SKM-1 (cell line): ENCODE measurements at regions not wholly inside any gene's neighbourhood (a gene's known extent, or its start where the extent isn't known, plus 50 kb on each side); places are given as distances from the start of the nearest gene placed in this dataset.

Experiments
- DNase-seq: peaks from one replicate; lab custom pipeline; 2025; ENCODE audit not compliant: unreplicated experiment; lab: John Stamatoyannopoulos, UW

DNA sequence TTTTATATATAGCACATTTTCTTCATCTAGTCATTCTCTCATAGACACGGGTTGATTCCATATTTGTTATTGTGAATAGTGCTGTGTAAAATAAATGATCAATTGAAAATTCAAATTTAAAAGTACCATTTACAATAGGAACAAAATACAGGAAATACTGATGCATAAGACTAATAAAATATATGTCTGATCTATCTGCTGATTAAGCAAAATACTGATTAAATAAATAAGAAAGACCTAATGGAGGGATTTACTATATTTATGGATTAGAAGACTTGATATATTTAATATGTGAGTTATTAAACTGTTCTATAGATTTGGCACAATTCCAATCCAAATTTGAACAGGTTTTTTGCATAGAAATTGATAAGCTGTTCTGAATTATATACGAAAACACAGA is 1044.8 kb upstream of the ADGRL2 start:
- DNase-seq, result no peak

DNA sequence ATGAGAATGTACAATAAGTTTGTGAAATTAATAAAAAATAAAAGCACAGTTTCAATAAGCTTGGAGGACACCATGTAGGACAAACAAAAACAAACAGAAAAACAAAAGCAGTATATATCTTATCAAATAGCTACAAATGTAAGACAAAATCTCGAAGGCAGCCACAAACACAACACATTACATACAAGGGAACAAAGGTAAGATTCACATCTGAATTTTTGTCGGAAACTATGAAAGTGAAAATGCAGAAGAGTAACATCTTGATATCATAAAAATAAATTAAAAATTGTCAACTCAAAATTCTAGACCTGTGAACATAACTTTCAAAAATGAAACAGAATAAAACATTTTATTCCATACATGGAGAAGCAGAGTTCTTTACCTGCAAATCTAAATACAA is 1049.5 kb upstream of the ADGRL2 start:
- DNase-seq, result no peak

DNA sequence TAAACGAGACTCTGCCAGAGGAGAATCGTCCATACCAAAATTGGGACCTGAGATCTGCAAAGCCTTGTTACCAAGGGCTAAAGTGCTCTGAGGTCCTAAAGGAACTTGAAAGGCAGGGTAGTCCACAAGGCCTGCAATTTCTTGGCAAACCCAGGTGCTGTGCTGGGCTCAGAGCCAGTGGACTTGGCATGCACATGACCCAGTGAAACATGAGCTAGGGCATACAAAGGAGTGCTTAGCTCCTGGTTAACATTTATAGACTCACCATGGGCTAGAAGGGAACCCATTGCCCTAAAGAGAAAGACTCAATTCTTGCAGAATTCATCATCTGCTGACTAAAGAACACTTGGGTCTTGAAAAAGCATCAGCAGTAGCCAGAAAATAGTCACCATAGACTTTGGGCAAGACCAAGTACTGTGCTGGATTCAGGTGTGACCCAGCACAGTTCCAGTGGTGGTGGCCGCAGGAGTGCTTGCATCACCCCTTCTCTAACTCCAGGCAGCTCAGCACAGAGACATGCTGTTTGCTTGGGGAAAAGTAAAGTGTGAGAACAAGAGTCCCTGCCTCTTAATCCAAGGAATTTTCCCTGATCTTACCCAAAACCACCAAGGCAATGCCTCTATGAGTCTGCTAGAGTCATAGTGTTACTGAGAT is 1069.4 kb upstream of the ADGRL2 start:
- DNase-seq, result no peak

GRCh38 chr1:80722611-80723010 is 1078.1 kb upstream of the ADGRL2 start:
- no peak for DNase-seq

GRCh38 chr1:80706526-80706925 is 1094.2 kb upstream of the ADGRL2 start:
- DNase-seq, result no peak

DNA sequence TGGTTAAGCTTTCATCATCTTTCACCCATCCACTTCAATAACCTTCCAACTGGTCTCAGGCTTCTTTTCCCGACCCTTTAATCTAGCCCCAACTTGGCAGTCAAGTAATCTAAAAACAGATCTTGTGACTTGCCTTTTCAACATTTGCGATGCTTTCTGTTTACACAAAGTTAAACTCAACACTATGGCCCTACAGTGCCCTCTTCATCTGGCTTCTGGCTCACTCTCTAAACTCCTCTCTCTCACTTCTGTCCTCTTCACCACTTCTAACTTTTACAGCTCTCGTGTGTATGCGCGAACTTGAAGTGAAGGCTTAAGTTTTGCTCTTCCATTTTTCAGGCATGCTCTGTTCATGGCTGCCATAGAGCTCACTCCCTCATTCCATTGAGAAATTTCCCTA is 1122.3 kb upstream of the ADGRL2 start:
- no peak for DNase-seq

GRCh38 chr1:80675454-80675853 is 1125.3 kb upstream of the ADGRL2 start:
- DNase-seq, result no peak

DNA sequence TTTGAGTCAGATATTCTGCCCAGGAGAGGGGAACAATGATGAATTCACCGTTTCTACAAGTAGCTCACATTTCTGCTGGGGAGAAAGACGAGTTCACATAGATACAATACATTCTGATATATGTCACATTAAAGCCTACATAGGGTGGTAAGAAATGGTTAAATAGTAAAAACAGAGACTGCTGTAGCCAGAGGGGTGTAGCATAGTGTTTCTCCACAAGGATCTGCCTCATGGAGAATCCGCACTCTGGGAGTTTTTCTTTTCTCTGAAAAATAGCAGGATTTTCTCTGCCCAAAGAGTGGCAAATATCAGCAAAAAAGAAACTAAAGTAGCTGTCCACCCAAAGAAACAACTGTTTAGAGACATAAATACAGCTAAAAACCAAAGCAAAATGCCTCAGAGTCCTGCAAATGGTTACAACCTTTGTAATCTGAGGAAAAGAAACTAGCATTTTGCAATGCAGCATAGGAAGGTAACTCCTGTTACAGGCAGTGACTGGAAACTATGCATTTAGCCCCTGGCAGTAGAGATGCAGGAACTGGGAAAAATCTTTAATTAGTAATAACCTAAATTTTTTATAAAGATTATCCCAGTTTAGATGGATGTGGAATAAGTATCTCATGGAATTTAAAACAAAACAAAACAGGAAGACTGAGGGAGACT is 1126.7 kb upstream of the ADGRL2 start:
- no peak for DNase-seq

GRCh38 chr1:80668372-80668771 is 1132.4 kb upstream of the ADGRL2 start:
- no peak for DNase-seq

- DNase-seq, result no peak
Observed at GRCh38 chr1:80666073-80666472, 1134.7 kb upstream of the ADGRL2 start.

- DNase-seq, result no peak
Observed at GRCh38 chr1:80659161-80659560, 1141.6 kb upstream of the ADGRL2 start.

GRCh38 chr1:80657707-80658106 is 1143.0 kb upstream of the ADGRL2 start:
- DNase-seq, result no peak

DNA sequence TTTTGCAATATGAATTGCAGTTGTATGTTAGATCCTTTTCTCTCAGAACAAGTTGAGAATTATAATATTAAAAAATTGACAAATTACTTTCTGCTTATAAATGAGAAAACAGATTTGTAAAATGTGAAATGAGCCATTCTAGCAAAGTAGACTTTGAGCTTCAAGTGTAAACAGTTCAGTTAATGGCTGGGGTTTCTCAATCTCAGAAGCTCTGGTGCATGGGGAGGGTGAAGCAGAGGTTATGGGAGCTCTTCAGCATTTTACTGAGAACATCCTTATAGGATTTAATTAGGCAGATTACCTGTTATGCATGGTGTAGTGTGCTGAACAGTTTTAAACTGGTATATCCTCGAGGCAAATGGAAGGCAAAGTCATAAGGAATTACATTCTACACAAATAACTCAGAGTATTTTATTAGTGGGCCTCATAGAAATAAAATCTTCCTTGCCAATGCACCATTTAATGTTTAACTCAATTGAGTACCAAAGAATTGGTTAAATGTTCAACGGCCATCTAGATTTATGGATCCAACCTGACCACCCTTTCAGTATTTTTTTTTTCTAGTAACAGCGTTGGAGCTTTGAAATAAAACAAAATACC is 1143.6 kb upstream of the ADGRL2 start:
- no peak for DNase-seq

- no peak for DNase-seq
Observed at GRCh38 chr1:80656641-80657040, 1144.1 kb upstream of the ADGRL2 start.

DNA sequence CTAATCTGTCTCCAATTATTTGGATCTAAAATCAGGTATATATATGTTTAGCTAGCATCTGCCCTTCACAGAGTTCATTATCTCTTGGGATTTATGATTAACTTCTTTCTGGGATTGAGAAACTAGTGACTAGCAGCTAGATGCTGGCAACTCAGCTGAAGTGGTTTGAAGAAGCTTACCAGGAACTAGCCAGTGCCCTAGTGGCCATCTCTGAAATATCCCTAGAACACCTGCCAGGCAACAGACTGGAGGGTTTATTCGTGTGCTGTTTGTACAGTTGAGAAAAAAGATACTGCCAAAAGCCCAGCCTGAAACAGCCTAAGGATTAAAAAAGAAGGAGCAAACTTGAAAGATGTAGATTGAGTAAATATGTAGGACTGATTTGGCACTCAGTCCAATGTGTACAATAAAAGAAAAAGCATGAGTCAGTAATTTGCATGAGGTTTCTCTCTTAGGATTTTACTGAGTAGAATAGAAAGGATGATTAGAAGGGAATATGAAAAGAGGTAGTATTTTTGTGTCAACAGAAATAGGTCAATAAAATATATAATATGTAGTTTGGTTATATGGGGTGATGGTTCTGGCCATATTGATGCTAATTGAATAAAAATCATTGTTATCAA is 1144.6 kb upstream of the ADGRL2 start:
- no peak for DNase-seq

- no peak for DNase-seq
Observed at GRCh38 chr1:80646053-80646452, 1154.7 kb upstream of the ADGRL2 start.

DNA sequence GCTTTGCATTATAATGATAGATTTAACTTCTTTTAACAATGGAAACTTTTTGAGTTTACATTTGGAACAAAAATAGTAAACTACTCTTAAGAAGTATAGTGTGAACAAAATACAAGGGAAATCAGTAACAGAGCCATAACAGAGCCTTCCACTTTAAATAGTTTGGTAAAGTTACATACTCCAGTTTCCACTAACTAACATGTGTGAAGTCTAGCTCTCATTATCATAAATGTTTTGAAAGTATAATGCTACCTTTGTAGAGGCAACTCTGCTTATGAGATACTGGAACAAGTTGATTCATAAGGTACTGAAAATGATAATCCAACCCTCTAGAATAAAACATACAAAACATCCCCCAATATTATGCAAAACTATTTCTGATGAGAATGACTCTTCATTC is 1155.1 kb upstream of the ADGRL2 start:
- DNase-seq, result no peak

DNA sequence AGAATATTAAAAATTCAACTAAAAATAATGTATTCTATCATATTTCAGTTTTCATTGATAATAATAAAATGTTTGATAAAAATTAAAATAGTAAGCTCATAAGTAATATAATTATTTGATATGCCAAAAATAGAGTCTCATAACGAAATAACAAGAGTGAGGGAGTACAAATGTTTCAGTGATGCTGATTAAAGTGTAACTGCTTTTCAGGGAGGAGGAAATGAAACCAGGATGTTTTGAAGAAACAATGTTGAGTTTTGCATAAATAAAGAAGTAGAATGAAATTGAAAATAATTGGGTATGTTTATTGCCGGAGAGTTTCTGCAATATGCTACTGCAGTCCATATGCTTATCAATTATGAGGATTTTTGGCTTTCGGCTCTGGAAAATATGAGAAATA is 1159.8 kb upstream of the ADGRL2 start:
- no peak for DNase-seq

- no peak for DNase-seq
Observed at GRCh38 chr1:80639777-80640533, 1160.8 kb upstream of the ADGRL2 start.

- no peak for DNase-seq
Observed at GRCh38 chr1:80633947-80634706, 1166.6 kb upstream of the ADGRL2 start.

DNA sequence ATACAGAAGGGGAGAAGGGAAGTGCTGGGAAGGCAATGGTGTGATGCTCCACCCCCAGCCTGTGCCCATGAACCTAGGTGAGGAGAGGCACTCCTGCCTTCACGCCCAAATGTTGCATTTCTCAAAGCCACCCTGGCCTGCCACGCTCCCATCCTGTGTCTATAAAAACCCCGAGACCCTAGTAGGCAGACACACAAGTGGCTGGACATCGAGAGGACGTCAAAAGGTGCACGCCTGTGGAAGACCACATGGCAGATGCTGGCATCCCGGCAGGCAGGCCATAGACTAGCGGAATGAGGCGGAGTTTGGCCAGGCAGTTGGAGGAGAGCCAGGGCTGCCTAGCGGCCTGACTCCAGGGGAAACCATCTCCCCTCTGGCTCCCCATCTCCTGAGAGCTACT is 1168.5 kb upstream of the ADGRL2 start:
- DNase-seq, result no peak
